ENCODE measurements at regions not wholly inside any gene's neighbourhood (a gene's known extent, or its start where the extent isn't known, plus 50 kb on each side); places are given as distances from the start of the nearest gene placed in this dataset.

DNA sequence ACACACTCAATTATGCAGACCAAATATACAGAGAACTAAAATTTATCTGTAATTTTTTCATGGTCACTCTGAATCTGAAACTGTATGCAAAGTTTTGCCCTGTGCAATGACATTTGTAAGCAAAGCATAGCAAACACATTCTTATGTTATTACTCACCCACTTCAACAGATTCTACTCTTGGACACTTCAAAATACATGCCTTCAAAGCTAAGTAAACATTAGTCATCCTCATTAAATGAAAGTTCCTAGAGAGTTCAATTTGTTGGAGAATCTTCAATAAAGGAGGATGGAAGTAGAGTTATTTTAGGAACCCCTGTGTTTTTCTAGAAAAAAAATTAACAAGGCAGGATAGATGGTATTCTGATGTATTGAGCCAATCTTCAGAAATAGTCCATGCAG is 639.7 kb upstream of the C9orf72 start:
- no peak overlapping the region for H3K27ac ChIP-seq
- TF ChIP-seq ZFX (IDR thresholded peaks at IDR 0.05), result no peak

DNA sequence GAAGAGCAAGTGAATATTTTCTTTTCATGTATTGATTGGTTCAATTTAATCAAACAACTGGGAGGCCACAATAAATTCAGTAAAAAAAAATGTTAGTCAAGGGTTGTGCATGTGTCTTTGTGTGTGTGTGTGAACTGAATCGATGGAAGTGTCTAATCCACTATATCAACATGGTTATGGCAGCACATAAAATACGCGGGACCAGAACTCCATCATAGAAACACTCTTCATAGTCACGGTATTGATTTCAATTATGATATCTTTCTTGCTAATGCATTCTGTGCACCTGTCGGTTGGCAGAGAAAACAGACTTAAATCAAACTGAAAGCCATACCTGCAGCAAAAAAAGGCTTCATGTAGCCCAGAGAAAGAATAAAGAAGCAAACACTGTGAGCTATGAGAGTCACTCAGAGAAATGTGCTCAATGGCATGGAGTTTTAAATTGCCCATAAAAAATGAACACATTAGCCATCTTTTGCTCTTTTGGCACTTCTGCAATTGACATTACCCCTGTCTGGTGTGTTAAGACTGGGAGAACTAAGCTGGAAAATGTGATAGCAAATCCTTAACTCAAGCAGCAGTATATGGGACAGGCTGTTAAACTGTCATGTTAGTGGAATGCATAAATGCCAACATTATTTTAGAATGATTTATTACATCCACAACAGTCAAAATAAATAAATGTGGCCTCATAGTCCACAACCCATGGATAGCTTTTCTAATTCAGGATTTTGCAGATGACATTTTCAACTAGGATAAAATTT is 642.4 kb upstream of the C9orf72 start:
- TF ChIP-seq ZFX (IDR thresholded peaks at IDR 0.05), result no peak
- TF ChIP-seq, protein P1, sequence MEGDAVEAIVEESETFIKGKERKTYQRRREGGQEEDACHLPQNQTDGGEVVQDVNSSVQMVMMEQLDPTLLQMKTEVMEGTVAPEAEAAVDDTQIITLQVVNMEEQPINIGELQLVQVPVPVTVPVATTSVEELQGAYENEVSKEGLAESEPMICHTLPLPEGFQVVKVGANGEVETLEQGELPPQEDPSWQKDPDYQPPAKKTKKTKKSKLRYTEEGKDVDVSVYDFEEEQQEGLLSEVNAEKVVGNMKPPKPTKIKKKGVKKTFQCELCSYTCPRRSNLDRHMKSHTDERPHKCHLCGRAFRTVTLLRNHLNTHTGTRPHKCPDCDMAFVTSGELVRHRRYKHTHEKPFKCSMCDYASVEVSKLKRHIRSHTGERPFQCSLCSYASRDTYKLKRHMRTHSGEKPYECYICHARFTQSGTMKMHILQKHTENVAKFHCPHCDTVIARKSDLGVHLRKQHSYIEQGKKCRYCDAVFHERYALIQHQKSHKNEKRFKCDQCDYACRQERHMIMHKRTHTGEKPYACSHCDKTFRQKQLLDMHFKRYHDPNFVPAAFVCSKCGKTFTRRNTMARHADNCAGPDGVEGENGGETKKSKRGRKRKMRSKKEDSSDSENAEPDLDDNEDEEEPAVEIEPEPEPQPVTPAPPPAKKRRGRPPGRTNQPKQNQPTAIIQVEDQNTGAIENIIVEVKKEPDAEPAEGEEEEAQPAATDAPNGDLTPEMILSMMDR (conservative IDR thresholded peaks at IDR 0.05), result no peak
- H3K27ac ChIP-seq, result no peak overlapping the region

DNA sequence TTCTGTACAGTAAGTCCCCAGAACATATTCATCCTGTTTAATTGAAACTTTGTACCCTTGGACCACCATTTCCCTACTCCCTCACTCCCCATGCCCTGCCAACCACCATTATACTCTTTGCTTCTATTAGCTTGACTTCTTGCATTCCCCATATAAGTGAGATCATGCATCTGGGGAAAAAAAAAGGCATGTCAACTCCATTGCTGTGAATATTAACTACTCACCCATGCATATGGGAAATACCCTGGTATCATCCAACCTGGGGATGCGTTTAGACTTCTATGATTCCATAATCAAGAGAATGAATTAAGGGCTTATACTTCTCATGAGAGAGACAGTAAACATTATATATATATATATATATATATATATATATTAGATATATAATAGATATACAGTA is 659.4 kb upstream of the C9orf72 start:
- TF ChIP-seq, protein P1 (conservative IDR thresholded peaks at IDR 0.05), result no peak
- TF ChIP-seq ZFX (IDR thresholded peaks at IDR 0.05), result no peak
- no peak overlapping the region for H3K27ac ChIP-seq

DNA sequence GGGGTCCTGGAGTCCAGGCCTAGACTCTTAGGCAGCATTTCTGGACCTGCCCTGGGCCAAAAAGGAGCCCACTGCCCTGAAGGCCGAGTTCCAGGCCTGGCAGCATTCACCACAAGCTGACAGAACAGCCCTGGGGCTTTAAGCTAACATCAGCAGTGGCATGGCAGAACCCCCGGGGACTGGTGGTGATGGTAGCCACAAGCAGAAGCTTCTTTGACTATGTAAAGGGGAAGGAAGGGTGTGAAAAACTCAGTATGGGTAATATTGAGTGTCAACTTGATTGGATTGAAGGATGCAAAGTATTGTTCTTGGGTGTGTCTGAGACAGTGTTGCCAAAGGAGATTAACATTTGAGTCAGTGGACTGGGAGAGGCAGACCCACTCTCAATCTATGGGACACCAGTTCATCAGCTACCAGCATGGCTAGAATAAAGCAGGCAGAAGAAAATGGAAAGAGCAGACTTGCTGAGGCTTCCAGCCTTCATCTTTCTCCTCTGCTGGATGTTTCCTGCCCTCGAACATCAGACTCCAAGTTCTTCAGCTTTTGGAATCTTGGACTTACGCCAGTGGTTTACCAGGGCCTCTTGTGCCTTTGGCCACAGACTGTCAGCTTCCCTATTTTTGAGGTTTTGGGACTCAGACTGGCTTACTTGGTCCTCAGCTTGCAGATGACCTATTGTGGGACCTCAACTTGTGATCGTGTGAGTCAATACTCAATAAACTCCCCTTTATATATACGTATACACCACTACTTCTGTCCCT is 661.0 kb upstream of the C9orf72 start:
- H3K27ac ChIP-seq, result no peak overlapping the region
- TF ChIP-seq ZFX (IDR thresholded peaks at IDR 0.05), result no peak
- TF ChIP-seq, protein P1 (conservative IDR thresholded peaks at IDR 0.05), result no peak

DNA sequence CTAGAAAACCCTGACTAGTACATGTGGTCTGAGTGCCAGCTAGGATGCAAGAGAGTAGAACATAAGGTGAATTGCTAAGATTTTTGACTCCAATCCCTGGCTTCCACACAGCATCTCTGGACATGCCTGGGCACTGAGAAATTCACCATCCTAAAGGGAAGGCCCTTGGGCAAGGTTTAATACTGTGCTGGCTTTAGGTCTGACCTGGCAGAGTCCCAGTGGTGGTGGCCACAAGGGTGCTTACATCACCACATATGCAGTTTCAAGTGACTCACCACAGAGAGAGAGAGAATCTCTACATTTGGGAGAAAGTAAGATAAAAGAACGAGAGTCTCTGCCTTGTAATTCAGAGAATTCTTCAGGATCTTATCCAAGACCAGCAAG is 661.6 kb upstream of the C9orf72 start:
- TF ChIP-seq, protein P1 (conservative IDR thresholded peaks at IDR 0.05), result no peak
- no peak for TF ChIP-seq ZFX (IDR thresholded peaks at IDR 0.05)
- H3K27ac ChIP-seq, result no peak overlapping the region

DNA sequence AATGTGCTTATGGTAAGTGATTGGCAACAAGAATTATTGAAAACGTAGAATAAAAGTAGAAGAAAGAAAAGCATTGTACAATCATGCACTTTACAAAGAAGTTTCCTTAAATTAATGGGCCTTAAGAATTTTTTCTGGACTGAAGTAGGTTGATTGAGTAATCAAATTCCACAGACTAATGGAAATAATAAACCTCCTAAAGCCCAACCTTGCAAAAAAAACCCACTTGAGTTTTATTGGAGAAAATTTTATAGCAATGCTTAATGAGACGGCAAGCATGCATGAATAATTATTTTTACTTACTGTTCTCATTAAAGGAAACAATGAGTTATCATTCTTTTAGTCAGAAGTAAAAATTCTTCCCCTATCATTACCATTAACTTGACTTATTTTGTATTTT is 676.1 kb upstream of the C9orf72 start:
- H3K27ac ChIP-seq, result no peak overlapping the region
- TF ChIP-seq ZFX (IDR thresholded peaks at IDR 0.05), result no peak
- TF ChIP-seq, protein P1 (conservative IDR thresholded peaks at IDR 0.05), result no peak

DNA sequence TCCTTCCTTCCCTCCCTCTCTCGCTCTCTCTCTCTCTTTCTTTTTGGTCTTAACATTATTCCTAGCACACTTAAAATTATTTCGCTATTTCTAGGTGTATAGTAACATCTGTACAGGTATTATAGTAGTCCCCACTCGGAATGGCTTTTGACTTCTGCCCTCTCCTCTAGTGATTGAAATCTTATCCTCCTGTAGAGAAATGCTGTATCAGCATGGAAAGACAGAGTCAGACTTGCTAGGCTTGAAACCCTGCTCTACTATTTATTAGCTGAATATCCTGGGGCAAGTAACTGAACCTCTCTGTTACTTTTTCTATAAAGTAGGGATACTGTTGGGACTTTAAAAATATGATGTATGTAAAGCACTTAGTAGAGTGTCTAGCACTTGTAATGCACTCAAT is 681.9 kb upstream of the C9orf72 start:
- no peak for TF ChIP-seq ZFX (IDR thresholded peaks at IDR 0.05)
- TF ChIP-seq, protein P1 (conservative IDR thresholded peaks at IDR 0.05), result no peak
- H3K27ac ChIP-seq, result no peak overlapping the region

All from C4-2B (cell line).